Natural killer cell (primary cell): ENCODE measurements at regions not wholly inside any gene's neighbourhood (a gene's known extent, or its start where the extent isn't known, plus 50 kb on each side); places are given as distances from the start of the nearest gene placed in this dataset.

ENCODE experiments used
- ATAC-seq, 3 donors: fragments of 150-1000 bp in 2 of 3; fragments of 200-7000 bp in 1 of 3; cut with Tn5 transposase; 1 replicate in 1 of 3; 2 replicates in 2 of 3; pipeline ENCODE4 v1.10.0; 2021; ENCODE audit warnings: mild to moderate bottlenecking in 2 of 3, moderate library complexity in 2 of 3
- DNase-seq, 2 donors: peaks; one replicate each; pipeline versions ENCODE4 v3.0.0 to v3.0.0-alpha.2; 2013 to 2021; ENCODE audit warnings: mixed read lengths in 1 of 2
- H3K27ac ChIP-seq: one replicate; pipeline ENCODE4 v1.5.1; 2013; ENCODE audit warnings: mild to moderate bottlenecking, low read length
- H3K27me3 ChIP-seq: one replicate; pipeline ENCODE4 v1.6.1; 2013; ENCODE audit warnings: low read length; ENCODE audit not compliant: control insufficient read depth, insufficient read depth
- H3K36me3 ChIP-seq: one replicate; pipeline ENCODE4 v1.6.1; 2013; ENCODE audit warnings: low read length; ENCODE audit not compliant: control insufficient read depth, insufficient read depth
- H3K4me1 ChIP-seq: one replicate; pipeline ENCODE4 v1.6.1; 2013; ENCODE audit warnings: low read length; ENCODE audit not compliant: control insufficient read depth, insufficient read depth
- H3K4me3 ChIP-seq: one replicate; pipeline ENCODE4 v1.5.1; 2013; ENCODE audit warnings: low read length
- H3K9me3 ChIP-seq: one replicate; pipeline ENCODE4 v1.6.1; 2013; ENCODE audit warnings: low read length; ENCODE audit not compliant: control insufficient read depth, insufficient read depth
- H3K27ac Mint-ChIP-seq, 2 donors: one replicate each; pipeline ENCODE4 v1.8.0; 2022; ENCODE audit warnings: mild to moderate bottlenecking in 2 of 2, mixed read lengths in 2 of 2, moderate library complexity in 1 of 2
- H3K27me3 Mint-ChIP-seq, 2 donors: one replicate each; pipeline ENCODE4 v1.8.0; 2022; ENCODE audit warnings: low read depth in 2 of 2, mixed read lengths in 2 of 2
- H3K36me3 Mint-ChIP-seq: one replicate; pipeline ENCODE4 v1.8.0; 2022; ENCODE audit warnings: mixed read lengths
- H3K4me1 Mint-ChIP-seq, 2 donors: one replicate each; pipeline ENCODE4 v1.8.0; 2022; ENCODE audit warnings: mixed read lengths in 2 of 2
- H3K4me3 Mint-ChIP-seq: one replicate; pipeline ENCODE4 v1.8.0; 2022; ENCODE audit warnings: mild to moderate bottlenecking, moderate library complexity, mixed read lengths
- H3K9me3 Mint-ChIP-seq, 2 donors: one replicate each; pipeline ENCODE4 v1.8.0; 2022; ENCODE audit warnings: mixed read lengths in 2 of 2
- WGBS: methylation state at CpG from one replicate; pipeline ENCODE4 v1.1.7; 2013; ENCODE audit warnings: missing lambda C conversion rate; ENCODE audit not compliant: insufficient coverage; 5-methylcytosine and 5-hydroxymethylcytosine counted together
- intact Hi-C: fragments of 100-400 bp; cut with micrococcal nuclease; formaldehyde crosslinking; loops from one replicate; pipeline ENCODE4 v1.14.2; 2022
- TF ChIP-seq, protein P1 (sequence below): fragments of 200-600 bp; IDR thresholded peaks from one replicate; pipeline ENCODE4 v1.8.0; 2022; ENCODE audit warnings: antibody characterized with exemption

GRCh38 chr3:188026191-188026968 lies 127.6 kb upstream of the LPP start:
- H3K4me3 ChIP-seq, result no peak overlapping the region
- peaks cover 10 to 12% of the 10 kb centered on the region in 2 donors for H3K4me1 Mint-ChIP-seq
- no peaks in the 10 kb centered on the region for H3K9me3 ChIP-seq
- H3K27ac ChIP-seq, result no peak overlapping the region
- 97% methylated on average over 3 of the region's 3 CpGs for WGBS
- TF ChIP-seq, protein P1, sequence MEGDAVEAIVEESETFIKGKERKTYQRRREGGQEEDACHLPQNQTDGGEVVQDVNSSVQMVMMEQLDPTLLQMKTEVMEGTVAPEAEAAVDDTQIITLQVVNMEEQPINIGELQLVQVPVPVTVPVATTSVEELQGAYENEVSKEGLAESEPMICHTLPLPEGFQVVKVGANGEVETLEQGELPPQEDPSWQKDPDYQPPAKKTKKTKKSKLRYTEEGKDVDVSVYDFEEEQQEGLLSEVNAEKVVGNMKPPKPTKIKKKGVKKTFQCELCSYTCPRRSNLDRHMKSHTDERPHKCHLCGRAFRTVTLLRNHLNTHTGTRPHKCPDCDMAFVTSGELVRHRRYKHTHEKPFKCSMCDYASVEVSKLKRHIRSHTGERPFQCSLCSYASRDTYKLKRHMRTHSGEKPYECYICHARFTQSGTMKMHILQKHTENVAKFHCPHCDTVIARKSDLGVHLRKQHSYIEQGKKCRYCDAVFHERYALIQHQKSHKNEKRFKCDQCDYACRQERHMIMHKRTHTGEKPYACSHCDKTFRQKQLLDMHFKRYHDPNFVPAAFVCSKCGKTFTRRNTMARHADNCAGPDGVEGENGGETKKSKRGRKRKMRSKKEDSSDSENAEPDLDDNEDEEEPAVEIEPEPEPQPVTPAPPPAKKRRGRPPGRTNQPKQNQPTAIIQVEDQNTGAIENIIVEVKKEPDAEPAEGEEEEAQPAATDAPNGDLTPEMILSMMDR, result no peak
- H3K36me3 ChIP-seq, result no peaks in the 10 kb centered on the region
- no peaks in the 10 kb centered on the region for H3K9me3 Mint-ChIP-seq
- no peaks in the 10 kb centered on the region for H3K27me3 ChIP-seq
- no peaks in the 10 kb centered on the region for H3K36me3 Mint-ChIP-seq
- ATAC-seq (no peak), DNase-seq (no peak)
- peaks cover 0 to 2% of the 10 kb centered on the region in 2 donors for H3K27me3 Mint-ChIP-seq
- H3K4me3 Mint-ChIP-seq, result no peak overlapping the region
- intact Hi-C loops, result no loop called here
- peaks cover 7% of the 10 kb centered on the region for H3K4me1 ChIP-seq
- no peak overlapping the region for H3K27ac Mint-ChIP-seq

GRCh38 chr3:188031121-188031520 lies 122.8 kb upstream of the LPP start:
- intact Hi-C loops, result no loop called here
- Mint-ChIP-seq H3K27me3 (peaks cover 6 to 20% of the 10 kb centered on the region in 2 donors), H3K36me3 (no peaks in the 10 kb centered on the region), H3K4me3 (no peak overlapping the region), H3K27ac (no peak overlapping the region), H3K9me3 (no peaks in the 10 kb centered on the region), H3K4me1 (no peaks in the 10 kb centered on the region)
- Histone ChIP-seq H3K4me3 (no peak overlapping the region), H3K9me3 (no peaks in the 10 kb centered on the region), H3K27ac (no peak overlapping the region), H3K27me3 (no peaks in the 10 kb centered on the region), H3K4me1 (no peaks in the 10 kb centered on the region), H3K36me3 (no peaks in the 10 kb centered on the region)
- no CpG with 5 or more reads among the region's 2 CpGs for WGBS
- DNase-seq (no peak), ATAC-seq (no peak)
- TF ChIP-seq, protein P1, result no peak

- intact Hi-C loops, result no loop called here
- TF ChIP-seq, protein P1, result no peak
- no peak for DNase-seq
Measured at GRCh38 chr3:188034989-188035388, 119.0 kb upstream of the LPP start.

More at GRCh38 chr3:188034989-188035388, 119.0 kb upstream of the LPP start:
- H3K27me3 Mint-ChIP-seq, result peaks cover 9 to 32% of the 10 kb centered on the region in 2 donors
- H3K27ac Mint-ChIP-seq, result no peak overlapping the region
- 89% methylated on average over 2 of the region's 3 CpGs for WGBS
- no peaks in the 10 kb centered on the region for H3K36me3 Mint-ChIP-seq
- peaks cover 2 to 6% of the 10 kb centered on the region in 2 donors for H3K4me1 Mint-ChIP-seq
- Histone ChIP-seq H3K4me3 (no peak overlapping the region), H3K27me3 (no peaks in the 10 kb centered on the region), H3K4me1 (no peaks in the 10 kb centered on the region), H3K36me3 (no peaks in the 10 kb centered on the region), H3K27ac (no peak overlapping the region), H3K9me3 (no peaks in the 10 kb centered on the region)
- no peak overlapping the region for H3K4me3 Mint-ChIP-seq
- no peak for ATAC-seq
- H3K9me3 Mint-ChIP-seq, result no peaks in the 10 kb centered on the region
